ENCODE measurements at regions not wholly inside any gene's neighbourhood (a gene's known extent, or its start where the extent isn't known, plus 50 kb on each side); places are given as distances from the start of the nearest gene placed in this dataset.

DNA sequence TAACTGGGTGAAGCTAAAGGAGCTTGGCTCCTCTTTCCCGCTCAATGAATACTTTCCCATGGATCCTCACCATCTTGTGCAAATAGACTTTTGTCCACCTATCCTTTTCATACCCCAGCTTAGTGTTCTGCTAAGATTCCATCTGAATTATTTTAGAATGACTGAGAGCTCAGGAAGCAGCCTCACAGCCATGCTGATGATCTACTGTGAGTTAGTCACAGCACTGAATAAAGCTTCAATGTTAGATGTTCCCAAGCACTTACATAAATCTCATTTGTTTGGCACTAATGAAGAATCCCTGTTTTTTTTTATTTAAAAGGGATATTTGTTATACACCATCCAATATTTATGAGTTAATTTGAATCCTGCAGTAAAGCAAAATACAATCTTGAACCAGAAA is 317.6 kb upstream of the TRPC7 start:
- no peak for DNase-seq

DNA sequence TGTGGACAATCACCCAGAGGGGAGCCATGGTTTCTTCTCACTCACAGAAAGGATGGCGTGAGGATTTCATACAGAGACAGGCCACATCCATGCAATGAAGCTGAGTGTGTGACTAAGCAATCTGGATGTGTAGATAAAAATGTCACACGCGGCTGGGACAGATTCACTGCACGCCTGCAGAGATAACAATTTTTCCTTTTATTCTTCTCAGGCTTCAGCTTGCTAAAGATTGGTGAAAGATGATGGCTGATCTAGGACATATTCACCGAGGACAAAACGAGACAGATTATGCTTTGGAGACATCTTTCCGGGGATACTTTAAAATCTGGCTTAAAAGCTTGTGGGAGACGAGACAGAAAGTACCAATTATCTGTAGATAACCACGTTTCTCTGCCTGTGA is 313.9 kb upstream of the TRPC7 start:
- DNase-seq: no peak

GRCh38 chr5:136677217-136677616 is 311.9 kb upstream of the TRPC7 start:
- DNase-seq: no peak

DNA sequence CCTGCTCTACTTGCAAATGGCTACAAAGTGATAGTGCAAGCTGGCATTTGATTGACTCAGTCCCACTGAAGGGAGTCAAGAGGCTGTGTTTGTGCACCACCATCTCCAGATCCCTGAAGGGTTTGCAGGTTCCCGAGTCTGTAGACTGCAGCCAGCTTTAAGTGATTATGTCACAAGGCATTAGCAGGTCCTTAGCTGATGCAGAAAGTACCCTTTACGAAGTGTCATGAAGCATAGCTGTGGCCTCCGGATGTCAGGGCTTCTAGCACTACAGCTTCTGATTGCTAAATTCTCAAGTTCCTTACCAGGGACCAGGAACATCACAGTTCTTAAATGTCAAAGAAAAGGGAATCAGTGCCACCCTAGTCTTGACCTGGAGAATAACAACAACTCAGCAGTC is 311.3 kb upstream of the TRPC7 start:
- no peak for DNase-seq

DNA sequence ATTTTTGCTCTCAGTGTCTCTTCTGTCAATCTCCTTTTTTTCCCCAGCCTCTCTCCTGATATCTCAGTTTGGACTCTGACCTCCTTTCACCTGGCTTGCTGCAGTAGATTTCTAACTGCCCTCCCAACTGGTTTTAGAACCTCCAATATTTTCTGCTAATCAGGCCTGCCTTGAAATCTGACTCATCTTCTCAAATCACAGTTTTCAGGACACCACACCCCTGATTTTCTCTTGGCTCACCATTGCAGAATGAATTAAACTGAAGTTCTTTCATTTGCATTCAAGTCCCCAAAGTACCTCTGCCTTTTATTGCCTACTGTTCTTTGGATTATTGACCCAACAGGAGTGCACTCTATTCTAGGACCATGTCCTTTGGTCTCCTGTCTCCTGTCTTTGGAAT is 310.4 kb upstream of the TRPC7 start:
- DNase-seq: no peak

- no peak for DNase-seq
Observed at GRCh38 chr5:136674178-136674577, 308.8 kb upstream of the TRPC7 start.

DNA sequence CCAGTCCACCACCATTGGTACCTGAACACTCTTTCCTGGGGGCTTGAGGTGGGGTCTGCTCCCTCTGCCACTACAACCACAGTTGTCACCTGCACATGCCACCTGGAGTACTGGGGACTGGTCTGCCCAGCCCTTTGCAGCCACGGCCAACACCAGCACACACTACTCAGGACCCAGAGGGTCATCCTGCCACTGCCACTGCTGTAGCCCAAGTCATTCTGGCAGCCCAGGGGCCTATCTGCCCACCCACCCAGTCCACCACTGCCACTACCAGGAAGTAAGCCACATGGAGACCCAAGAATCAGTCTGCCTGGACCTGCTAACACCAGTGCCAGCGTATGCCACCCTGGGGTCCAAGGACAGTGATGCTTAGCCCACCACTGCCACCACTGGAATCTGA is 302.4 kb upstream of the TRPC7 start:
- DNase-seq: no peak

- no peak for DNase-seq
Observed at GRCh38 chr5:136666970-136667620, 301.8 kb upstream of the TRPC7 start.

- no peak for DNase-seq
Observed at GRCh38 chr5:136665331-136665730, 300.0 kb upstream of the TRPC7 start.

DNA sequence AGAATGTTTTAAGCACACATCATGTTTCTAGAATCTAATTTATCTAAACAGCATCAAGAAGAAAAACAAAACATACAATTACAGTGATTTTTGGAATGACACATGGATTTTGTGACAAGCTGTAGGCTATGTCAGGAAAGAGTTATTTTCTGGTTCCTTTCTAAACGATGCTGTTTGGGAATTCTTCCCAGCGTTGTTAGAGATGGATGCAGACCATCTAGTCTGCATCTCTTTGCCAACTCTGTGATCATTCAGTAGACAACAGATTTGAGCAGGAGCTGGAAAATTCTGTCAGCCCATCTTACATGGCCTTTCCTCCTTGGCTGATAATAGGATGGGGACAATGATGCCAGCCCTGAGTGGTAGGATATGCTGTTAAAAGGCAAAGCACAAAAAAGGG is 295.7 kb upstream of the TRPC7 start:
- no peak for DNase-seq

GRCh38 chr5:136656811-136657210 is 291.5 kb upstream of the TRPC7 start:
- no peak for DNase-seq

GRCh38 chr5:136655468-136655867 is 290.1 kb upstream of the TRPC7 start:
- DNase-seq: no peak

GRCh38 chr5:136646915-136647314 is 281.6 kb upstream of the TRPC7 start:
- DNase-seq: no peak

- no peak for DNase-seq
Observed at GRCh38 chr5:136642976-136643375, 277.6 kb upstream of the TRPC7 start.

DNA sequence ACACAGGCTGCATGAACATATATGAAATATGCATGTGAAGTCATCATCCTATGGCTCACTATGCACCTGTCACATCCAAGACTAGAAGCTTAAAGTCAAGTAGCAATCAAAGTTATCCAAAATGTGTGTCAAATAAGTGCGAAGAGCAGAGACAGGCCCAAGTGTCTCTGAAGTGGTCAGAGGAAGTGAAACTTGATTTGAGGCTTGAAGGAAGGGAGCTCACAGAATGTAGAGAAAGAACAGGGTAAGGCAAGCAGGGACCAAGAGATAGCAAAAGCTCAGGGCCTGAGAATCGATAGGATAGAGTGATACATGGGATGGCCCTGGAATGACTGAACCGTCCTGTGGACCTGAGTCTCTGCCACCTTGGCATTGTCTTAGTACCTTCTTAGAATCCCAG is 274.3 kb upstream of the TRPC7 start:
- DNase-seq: no peak

DNA sequence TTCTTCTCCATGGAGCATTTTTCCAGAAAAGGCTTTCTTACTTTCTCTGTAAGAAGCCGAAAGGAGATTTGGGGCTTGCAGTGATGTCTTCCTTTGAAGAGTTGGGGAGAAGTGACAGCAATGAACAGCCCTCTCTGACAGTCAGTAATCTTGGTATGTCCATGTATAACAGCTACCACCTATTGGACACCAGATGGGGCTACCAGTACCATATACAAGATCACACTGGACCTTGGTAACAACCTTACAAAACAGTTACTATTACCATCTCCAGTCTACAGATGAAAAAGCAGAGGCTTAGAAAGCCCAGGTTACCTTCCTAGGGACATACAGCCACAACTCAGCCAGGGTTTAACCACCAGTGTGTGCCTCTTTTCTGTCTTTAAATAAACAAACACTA is 272.7 kb upstream of the TRPC7 start:
- DNase-seq: no peak

DNA sequence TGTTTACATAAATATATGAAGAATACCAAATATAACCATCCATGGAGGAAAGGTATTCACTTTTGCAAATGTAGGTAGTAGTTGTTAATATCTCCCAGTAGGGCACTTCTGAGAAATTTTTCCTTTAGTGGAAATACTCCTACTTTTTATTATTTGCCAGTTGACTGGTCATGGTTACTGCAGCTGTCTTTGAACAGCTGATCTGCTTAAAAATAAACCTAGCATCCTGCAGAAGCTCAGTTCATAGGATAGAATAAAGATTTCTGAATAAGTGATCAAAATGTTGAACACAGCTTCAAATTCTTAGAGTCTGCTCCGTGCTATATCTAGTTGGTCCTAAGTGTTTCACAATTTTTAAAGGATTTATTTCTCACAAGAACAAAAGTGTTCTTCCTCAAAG is 270.7 kb upstream of the TRPC7 start:
- no peak for DNase-seq

DNA sequence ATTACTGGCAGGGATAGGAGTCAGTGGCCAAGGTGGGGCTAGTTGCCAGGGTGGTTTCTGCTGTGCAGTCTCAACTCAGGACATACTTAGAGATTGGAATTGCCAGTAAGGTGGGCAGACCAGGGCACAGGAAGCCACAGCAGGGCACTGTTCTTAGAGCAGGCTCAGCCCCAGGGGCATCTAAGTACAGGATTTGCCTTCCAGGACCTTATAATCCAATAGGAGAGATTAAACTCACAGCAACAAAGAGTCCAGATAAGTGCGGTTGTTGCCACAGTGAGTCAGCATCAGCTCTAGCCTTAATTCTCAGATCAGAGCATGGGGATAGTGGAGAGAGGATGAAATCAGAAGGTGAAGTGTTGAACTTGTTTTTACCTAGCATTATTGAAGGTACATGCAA is 265.8 kb upstream of the TRPC7 start:
- no peak for DNase-seq

DNA sequence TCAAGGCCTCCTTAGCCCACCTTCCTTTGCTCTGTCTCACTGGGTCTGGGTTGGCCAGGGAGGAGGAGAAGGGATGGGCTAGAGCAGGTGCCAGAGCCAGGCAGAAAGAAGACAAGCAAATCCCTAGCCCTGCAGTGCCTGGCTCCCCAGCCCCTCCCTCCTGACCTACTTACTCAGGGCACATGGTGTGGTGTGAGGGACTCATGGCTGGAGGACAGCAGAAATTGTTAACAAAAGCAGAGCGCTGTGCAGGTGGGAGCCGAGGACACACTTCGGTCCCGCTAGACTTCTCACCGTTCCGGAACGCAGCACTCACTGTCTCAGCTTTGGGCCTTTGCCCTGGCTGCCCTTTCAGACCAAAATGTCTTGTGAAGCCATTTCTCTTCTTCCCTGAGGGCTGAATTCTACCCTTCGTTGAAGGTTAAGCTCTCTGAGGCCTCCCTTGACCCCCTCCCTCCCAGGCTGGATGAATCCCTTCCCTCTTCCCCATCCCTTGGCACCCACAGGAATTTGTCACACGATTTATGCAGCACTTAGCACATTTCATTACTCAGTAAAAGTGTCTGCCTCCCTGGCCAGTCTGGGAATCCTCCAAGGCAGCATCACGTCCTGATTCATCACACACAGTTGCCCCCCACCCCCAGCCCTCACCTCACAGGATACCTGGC is 263.9 kb upstream of the TRPC7 start:
- DNase-seq: no peak

DNA sequence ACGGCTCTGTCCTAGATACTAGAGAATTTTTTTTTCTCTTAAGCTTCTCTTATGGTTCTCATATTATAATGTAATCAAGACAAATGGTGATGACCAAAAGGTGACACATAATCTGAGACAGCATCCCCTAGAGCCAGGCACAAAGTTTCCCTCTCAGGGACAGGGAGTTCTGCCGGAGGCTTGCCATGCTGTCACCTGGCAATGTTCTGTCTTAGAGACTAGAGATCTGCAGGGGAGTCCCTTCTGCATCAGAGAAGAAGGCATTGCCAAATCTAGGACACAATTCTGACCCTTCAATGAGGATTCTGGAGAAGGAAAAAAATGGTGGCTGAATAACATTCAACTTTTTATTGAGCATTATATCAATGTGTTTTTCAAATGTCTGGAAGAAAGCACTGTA is 261.2 kb upstream of the TRPC7 start:
- DNase-seq: no peak

DNA sequence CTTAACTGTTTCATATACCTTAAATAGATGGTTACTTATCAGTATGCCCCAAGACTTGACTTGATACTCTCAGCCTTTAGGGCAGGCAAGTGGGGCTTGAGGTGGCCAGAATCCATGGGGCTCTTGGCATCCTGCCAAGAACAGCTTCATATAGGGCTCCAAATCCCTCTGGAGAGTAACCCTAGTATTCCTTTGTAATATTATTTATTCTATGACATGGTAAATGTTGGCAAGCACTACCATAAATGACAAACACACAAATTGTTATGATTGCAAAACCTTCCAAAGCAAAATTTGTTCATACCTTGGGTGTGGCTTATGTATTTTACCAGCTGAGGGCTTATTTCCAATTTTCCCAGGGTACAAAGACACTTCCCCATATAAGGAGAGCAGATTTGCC is 257.4 kb upstream of the TRPC7 start:
- no peak for DNase-seq

DNA sequence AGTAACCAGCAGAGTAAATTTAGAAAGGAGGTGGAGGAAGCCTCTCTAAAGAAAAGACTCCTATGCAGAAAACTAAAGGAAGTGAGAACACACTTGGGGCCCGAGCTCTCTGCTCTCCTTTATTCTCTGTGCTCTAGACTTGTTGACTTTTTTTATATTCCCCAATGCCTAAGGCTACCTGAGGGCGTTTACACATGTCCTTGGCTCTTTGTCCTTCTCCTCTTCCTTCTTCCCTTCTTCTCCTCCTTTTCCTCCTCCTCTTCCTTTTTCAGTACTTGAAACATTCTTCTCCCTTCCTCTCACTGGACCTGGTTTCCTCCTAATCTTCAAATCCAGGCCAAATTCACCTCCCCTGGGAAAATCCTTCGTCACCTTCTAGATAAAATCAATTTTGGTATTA is 256.4 kb upstream of the TRPC7 start:
- no peak for DNase-seq

DNA sequence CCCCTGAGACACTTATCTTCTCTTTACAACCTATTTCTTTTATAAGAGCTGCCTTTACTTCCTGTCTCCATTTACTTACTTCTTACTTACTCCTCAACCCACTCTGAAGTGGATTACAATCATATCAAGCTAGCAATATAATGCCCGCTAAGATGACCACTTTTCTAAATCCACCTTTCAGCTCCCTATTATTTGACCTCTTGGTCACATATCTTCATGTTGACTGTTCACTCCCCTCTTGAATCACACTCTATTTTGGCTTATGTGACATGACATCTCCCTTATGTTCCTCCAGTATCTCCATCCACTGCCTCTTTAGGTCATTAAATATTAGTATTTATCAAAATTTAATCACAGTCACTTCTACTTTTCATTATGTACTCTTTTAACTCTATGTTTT is 255.3 kb upstream of the TRPC7 start:
- no peak for DNase-seq

GRCh38 chr5:136620016-136620419 is 254.7 kb upstream of the TRPC7 start:
- DNase-seq: no peak

DNA sequence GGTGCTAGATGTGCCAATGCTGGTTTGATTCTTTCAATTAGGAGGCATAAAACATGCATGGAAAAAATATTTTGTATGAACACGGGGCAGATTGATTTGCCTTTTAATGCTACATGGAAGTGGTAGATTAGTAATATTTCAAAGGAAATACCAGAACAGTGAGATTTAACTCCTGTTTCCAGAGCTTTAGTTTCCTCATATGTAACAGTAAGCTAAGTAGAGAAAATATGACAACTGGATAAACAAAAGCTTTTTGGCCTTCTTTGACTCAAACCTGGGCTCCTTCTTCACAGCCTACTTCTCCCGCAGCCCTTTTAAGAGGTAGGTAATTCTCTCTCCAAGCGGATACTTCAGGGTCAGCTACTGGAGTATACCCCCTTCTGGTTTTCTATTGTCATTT is 254.2 kb upstream of the TRPC7 start:
- DNase-seq: no peak
